Liver (tissue), 2 donors: ENCODE measurements at regions not wholly inside any gene's neighbourhood (a gene's known extent, or its start where the extent isn't known, plus 50 kb on each side); places are given as distances from the start of the nearest gene placed in this dataset.

Source experiments
- CTCF ChIP-seq: fragments of 150-350 bp; IDR thresholded peaks from 2 replicates; pipeline ENCODE4 v1.5.1; 2017; ENCODE audit warnings: improper control_type of control experiment, low read depth, low read length; ENCODE audit not compliant: missing input control
- MAX ChIP-seq: IDR thresholded peaks from 2 replicates; pipeline ENCODE4 v1.6.1; 2016; ENCODE audit warnings: antibody characterized with exemption
- donor health status: healthy.

DNA sequence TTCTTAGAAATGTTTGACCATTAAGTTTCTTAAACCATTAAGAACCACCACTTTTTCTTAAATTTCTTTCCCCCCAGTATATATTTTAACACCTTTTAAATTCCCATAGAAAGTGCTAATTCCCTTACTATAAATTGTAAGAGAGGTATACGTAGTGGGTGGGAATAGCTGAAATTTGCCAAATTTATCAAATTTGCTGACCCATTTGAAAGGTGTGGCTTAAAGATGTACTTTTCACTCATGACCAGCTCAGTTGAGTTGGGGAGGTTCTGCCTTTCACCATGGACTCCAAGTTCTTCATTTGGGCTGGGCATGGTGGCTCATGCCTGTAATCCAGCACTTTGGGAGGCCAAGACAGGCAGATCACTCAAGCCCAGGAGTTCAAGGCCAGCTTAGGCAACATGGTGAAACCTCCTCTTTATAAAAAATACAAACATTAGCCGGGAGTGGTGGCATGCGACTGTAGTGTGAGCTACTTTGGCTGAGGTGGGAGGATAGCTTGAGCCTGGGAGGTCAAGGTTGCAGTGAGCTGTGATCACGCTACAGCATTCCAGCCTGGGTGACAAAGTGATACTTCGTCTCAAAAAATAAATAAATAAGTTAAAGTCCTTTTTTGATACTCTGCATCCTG is 133.2 kb downstream of the MRPL57 start:
- TF ChIP-seq CTCF (no peak), MAX (no peak)
